ENCODE measurements at regions not wholly inside any gene's neighbourhood (a gene's known extent, or its start where the extent isn't known, plus 50 kb on each side); places are given as distances from the start of the nearest gene placed in this dataset.

DNA sequence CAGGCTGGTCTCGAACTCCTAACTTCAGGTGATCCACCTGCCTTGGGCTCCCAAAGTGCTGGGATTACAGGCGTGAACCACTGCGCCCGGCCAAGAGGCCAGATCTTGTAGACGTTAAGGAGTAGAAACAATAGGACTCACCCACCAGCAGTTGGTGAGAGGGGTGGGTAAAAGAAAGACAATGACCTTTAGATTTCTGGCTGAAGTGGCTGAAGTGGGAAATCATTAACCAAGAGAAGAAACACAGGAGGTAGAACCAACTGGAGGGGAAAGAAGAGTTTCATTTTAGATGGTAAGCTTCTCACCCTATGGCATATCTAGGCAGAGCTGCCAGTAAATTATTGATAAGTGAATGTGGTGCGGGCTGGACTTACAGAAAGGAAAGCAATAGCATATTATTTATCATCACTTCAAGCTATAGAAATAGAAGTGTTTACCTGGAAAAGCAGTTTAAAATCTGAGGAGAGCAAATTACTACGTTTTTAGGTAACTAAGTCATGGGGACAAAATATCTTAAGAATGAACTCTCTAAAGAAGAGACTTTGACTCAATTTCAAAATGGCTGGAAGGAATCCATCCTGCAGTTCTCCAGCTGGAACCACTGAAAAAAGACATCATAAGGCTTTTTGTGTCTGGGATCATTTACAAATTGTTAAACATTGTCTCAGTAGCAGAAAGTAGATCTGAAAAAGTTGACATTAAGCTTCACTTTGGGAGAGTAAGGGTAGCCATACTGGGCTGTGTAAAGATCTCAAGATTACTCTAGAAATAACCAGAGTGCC lies 109.6 kb downstream of the ALDH8A1 start:
- H4K8ac ChIP-seq (ENCODE audit: extremely low read depth, insufficient read depth, low read length): no peak overlapping the region
- no peak for TF ChIP-seq EP300 (IDR thresholded peaks at IDR 0.05; ENCODE audit: borderline replicate concordance in 1 of 2, low read depth in 2 of 2, low read length in 2 of 2)
- TF ChIP-seq ASH2L (IDR thresholded peaks at IDR 0.05; ENCODE audit: low read length): no peak
- TF ChIP-seq NANOG (IDR thresholded peaks at IDR 0.05; ENCODE audit: insufficient read depth, low read depth, low read length, poor library complexity, severe bottlenecking): no peak
- no peak for TF ChIP-seq SIN3A (conservative IDR thresholded peaks at IDR 0.05 in 1 of 2, IDR thresholded peaks at IDR 0.05 in 1 of 2; ENCODE audit: low read depth in 1 of 2, low read length in 2 of 2)
- no peak for TF ChIP-seq SP4 (IDR thresholded peaks at IDR 0.05; ENCODE audit: low read length)
- no peak for TF ChIP-seq PHF8 (conservative IDR thresholded peaks at IDR 0.05; ENCODE audit: low read depth, low read length)
- TF ChIP-seq CBX8 (IDR thresholded peaks at IDR 0.05; ENCODE audit: borderline replicate concordance, low read depth, low read length): no peak
- TF ChIP-seq RAD21 (IDR thresholded peaks at IDR 0.05 in 1 of 2, conservative IDR thresholded peaks at IDR 0.05 in 1 of 2; ENCODE audit: low read depth in 2 of 2, low read length in 2 of 2): no peak
- TF ChIP-seq, protein P1, sequence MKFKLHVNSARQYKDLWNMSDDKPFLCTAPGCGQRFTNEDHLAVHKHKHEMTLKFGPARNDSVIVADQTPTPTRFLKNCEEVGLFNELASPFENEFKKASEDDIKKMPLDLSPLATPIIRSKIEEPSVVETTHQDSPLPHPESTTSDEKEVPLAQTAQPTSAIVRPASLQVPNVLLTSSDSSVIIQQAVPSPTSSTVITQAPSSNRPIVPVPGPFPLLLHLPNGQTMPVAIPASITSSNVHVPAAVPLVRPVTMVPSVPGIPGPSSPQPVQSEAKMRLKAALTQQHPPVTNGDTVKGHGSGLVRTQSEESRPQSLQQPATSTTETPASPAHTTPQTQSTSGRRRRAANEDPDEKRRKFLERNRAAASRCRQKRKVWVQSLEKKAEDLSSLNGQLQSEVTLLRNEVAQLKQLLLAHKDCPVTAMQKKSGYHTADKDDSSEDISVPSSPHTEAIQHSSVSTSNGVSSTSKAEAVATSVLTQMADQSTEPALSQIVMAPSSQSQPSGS (IDR thresholded peaks at IDR 0.05; ENCODE audit: low read length): no peak
- TF ChIP-seq TCF12 (IDR thresholded peaks at IDR 0.05; ENCODE audit: low read depth, low read length): no peak

More for the DNA sequence above, 109.6 kb downstream of the ALDH8A1 start:
- H3K36me3 ChIP-seq (ENCODE audit: control insufficient read depth in 2 of 4, insufficient read depth in 4 of 4, low read length in 3 of 4): no peaks in the 10 kb centered on the region
- ChIA-PET CTCF (ENCODE audit: partially characterized antibody) (interaction anchor here (0.7 to 1.9 kb wide), 4 partner anchors 10 to 684 kb away, joined by 3 to 4 read pairs (median 4); no protein-coding TSS in a partner anchor), POLR2A (ENCODE audit: partially characterized antibody) (no interaction called here)
- no peak overlapping the region for H4K5ac ChIP-seq (ENCODE audit: insufficient read length, low read depth, low read length)
- H4K91ac ChIP-seq (replicated peaks; ENCODE audit: insufficient read length, low read length): no peak overlapping the region
- 85% methylated on average over 6 of the region's 7 CpGs; no CpG with 5 or more reads in 1 of the 2 experiments for WGBS, 2 experiments (ENCODE audit: extremely low coverage in 1 of 2, insufficient coverage in 1 of 2, insufficient read length in 1 of 2, insufficient replicate concordance in 2 of 2, low coverage in 1 of 2, low lambda C conversion rate in 2 of 2, missing lambda C conversion rate in 1 of 2)
- H2AK5ac ChIP-seq (ENCODE audit: low read depth, low read length): no peak overlapping the region
- H3K23ac ChIP-seq (ENCODE audit: insufficient read length): no peak overlapping the region
- no peak overlapping the region for H3K27ac ChIP-seq (ENCODE audit: low read depth, low read length)
- no peak for FAIRE-seq
- H3K4me2 ChIP-seq (ENCODE audit: insufficient read depth in 1 of 2, low read depth in 2 of 2, low read length in 2 of 2): no peak overlapping the region
- no peaks in the 10 kb centered on the region for H3K79me1 ChIP-seq (ENCODE audit: low read depth, low read length)
- H3K56ac ChIP-seq (replicated peaks; ENCODE audit: insufficient read length, low read depth, low read length): no peak overlapping the region
- no peaks in the 10 kb centered on the region for H4K20me1 ChIP-seq (replicated peaks in 1 of 2; ENCODE audit: control insufficient read depth in 1 of 2, insufficient read depth in 2 of 2, low read length in 2 of 2)
- H3K9me3 ChIP-seq (ENCODE audit: insufficient read depth in 2 of 2, low read depth in 1 of 2, low read length in 1 of 2): no peaks in the 10 kb centered on the region
- DNase-seq (ENCODE audit: low read depth in 1 of 2, low spot score in 2 of 2): no peak
- no peak overlapping the region for H3K4me3 ChIP-seq (ENCODE audit: extremely low read depth in 1 of 4, insufficient read depth in 2 of 4, low read depth in 3 of 4, low read length in 4 of 4)
- H3K79me2 ChIP-seq (ENCODE audit: control insufficient read depth in 1 of 2, insufficient read depth in 2 of 2, low read length in 2 of 2): no peaks in the 10 kb centered on the region
- H3K23me2 ChIP-seq (ENCODE audit: low read depth, low read length): no peaks in the 10 kb centered on the region; the same call in 1 of the 2 replicates
- H3K27me3 ChIP-seq (replicated peaks in 1 of 4; ENCODE audit: control insufficient read depth in 3 of 4, extremely low read depth in 1 of 4, insufficient read depth in 3 of 4, low read length in 3 of 4): no peaks in the 10 kb centered on the region
- no peak overlapping the region for H3K9ac ChIP-seq (replicated peaks in 1 of 4; ENCODE audit: extremely low read depth in 1 of 4, low read depth in 3 of 4, low read length in 3 of 4)
- H2BK120ac ChIP-seq (replicated peaks; ENCODE audit: low read depth, low read length): no peak overlapping the region
- no peak overlapping the region for H3K14ac ChIP-seq (ENCODE audit: insufficient read length)
- no peak overlapping the region for H2BK5ac ChIP-seq (ENCODE audit: low read depth, low read length)
- no peak overlapping the region for H2BK15ac ChIP-seq (ENCODE audit: low read length)
- 0 out of 7 replicates have a peak, but pooled peaks cover 0 to 3% (median 0%) of the 10 kb centered on the region in 4 experiments for H3K4me1 ChIP-seq (replicated peaks in 1 of 4; ENCODE audit: control insufficient read depth in 3 of 4, insufficient read depth in 4 of 4, low read length in 3 of 4)
- H2BK20ac ChIP-seq (ENCODE audit: low read length): no peak overlapping the region
- H2BK12ac ChIP-seq (ENCODE audit: low read depth, low read length): no peak overlapping the region
- no peak overlapping the region for H3K4ac ChIP-seq (replicated peaks; ENCODE audit: insufficient read length, low read depth, low read length)
- H3K18ac ChIP-seq (ENCODE audit: extremely low read depth, low read length): no peak overlapping the region
- no peak overlapping the region for H2AFZ ChIP-seq (ENCODE audit: low read length)
